ENCODE measurements at regions not wholly inside any gene's neighbourhood (a gene's known extent, or its start where the extent isn't known, plus 50 kb on each side); places are given as distances from the start of the nearest gene placed in this dataset.

- no peak for TF ChIP-seq CTCF (IDR thresholded peaks at IDR 0.05; ENCODE audit: low read depth, low read length)
- DNase-seq (ENCODE audit: low read depth, low spot score): no peak
- in situ Hi-C loops (cut with HindIII; ENCODE audit: low sequenced_read_pairs): no loop called here
- H3K4me3 ChIP-seq (ENCODE audit: low read depth, low read length): no peak overlapping the region
Observed at GRCh38 chr5:4969351-4969750, 170.8 kb upstream of the ADAMTS16 start.

GRCh38 chr5:4970171-4970570, 170.0 kb upstream of the ADAMTS16 start:
- no peak for DNase-seq (ENCODE audit: low read depth, low spot score)
- no peak for TF ChIP-seq CTCF (IDR thresholded peaks at IDR 0.05; ENCODE audit: low read depth, low read length)
- in situ Hi-C loops (cut with HindIII; ENCODE audit: low sequenced_read_pairs): no loop called here
- H3K4me3 ChIP-seq (ENCODE audit: low read depth, low read length): no peak overlapping the region

- DNase-seq (ENCODE audit: low read depth, low spot score): peak; percentile 29
- no peak overlapping the region for H3K4me3 ChIP-seq (ENCODE audit: low read depth, low read length)
- in situ Hi-C loops (cut with HindIII; ENCODE audit: low sequenced_read_pairs): no loop called here
- TF ChIP-seq CTCF (IDR thresholded peaks at IDR 0.05; ENCODE audit: low read depth, low read length): no peak
Observed at GRCh38 chr5:4976902-4977301, 163.2 kb upstream of the ADAMTS16 start.

- peak; percentile 12 for DNase-seq (ENCODE audit: low read depth, low spot score)
- no peak for TF ChIP-seq CTCF (IDR thresholded peaks at IDR 0.05; ENCODE audit: low read depth, low read length)
- in situ Hi-C loops (cut with HindIII; ENCODE audit: low sequenced_read_pairs): no loop called here
Observed at GRCh38 chr5:4977416-4978110, 162.6 kb upstream of the ADAMTS16 start.

DNA sequence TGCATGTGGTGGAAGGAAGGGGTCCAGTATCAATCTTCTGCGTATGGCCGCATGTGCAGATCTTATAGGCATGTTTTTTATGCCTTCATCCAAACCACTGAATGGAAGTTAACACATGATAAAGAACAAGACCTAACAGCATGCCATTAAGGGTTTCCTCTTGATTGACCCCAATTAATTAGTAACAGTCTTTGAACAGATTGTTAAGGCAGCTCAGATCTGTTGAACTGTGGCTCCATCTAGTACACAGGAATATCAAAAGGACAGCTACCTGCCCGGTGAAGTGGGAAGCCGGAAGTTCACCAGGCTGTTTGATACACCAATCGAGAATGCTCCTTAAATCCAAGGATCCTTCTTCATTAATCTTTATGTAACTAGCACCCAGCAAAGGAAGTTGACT, 159.9 kb upstream of the ADAMTS16 start:
- TF ChIP-seq CTCF (IDR thresholded peaks at IDR 0.05; ENCODE audit: low read depth, low read length): no peak
- H3K4me3 ChIP-seq (ENCODE audit: low read depth, low read length): no peak overlapping the region
- in situ Hi-C loops (cut with HindIII; ENCODE audit: low sequenced_read_pairs): no loop called here
- no peak for DNase-seq (ENCODE audit: low read depth, low spot score)

More at GRCh38 chr5:4977416-4978110, 162.6 kb upstream of the ADAMTS16 start:
- no peak overlapping the region for H3K4me3 ChIP-seq (ENCODE audit: low read depth, low read length)

DNA sequence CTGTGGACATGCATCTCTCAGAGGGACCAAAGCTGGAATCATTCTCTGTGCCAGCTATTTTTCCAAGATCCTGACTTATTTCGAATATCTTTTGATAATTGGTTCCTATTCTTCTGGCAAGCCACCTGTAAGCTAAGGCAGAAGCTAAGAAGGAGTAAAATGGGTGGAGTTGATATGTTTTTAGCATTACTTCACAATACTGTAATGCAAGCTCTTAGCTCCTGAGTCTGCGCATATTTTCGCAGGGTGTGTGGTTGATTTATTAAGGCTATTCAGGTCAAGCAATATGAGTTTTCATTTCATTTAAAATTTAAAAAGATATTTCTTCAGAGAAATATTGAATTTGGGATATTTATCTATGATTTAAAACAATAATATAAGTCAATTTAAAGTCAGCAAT, 158.5 kb upstream of the ADAMTS16 start:
- no peak for DNase-seq (ENCODE audit: low read depth, low spot score)
- no peak for TF ChIP-seq CTCF (IDR thresholded peaks at IDR 0.05; ENCODE audit: low read depth, low read length)
- in situ Hi-C loops (cut with HindIII; ENCODE audit: low sequenced_read_pairs): no loop called here
- H3K4me3 ChIP-seq (ENCODE audit: low read depth, low read length): no peak overlapping the region

Data from astrocyte of the spinal cord (primary cell).